AG10803 (cell line): ENCODE measurements at regions not wholly inside any gene's neighbourhood (a gene's known extent, or its start where the extent isn't known, plus 50 kb on each side); places are given as distances from the start of the nearest gene placed in this dataset.

Experiments
- DNase-seq: peaks from one replicate; pipeline ENCODE4 v3.0.0; 2010; ENCODE audit warnings: low read depth
- H3K4me3 ChIP-seq: 2 replicates; pipeline ENCODE4 v1.5.1; 2011; ENCODE audit warnings: mild to moderate bottlenecking, low read length, control low read depth
- CTCF ChIP-seq: conservative IDR thresholded peaks from 2 replicates; pipeline ENCODE4 v1.5.1; 2011; ENCODE audit warnings: mild to moderate bottlenecking, low read length, control low read depth, inconsistent platforms

- DNase-seq: no peak
- TF ChIP-seq CTCF: no peak
- no peak overlapping the region for H3K4me3 ChIP-seq
Observed at GRCh38 chr2:41504532-41504931, 543.3 kb upstream of the PKDCC start.

- TF ChIP-seq CTCF: no peak
- no peak for DNase-seq
- H3K4me3 ChIP-seq: no peak overlapping the region
Observed at GRCh38 chr2:41510108-41510507, 537.7 kb upstream of the PKDCC start.

- no peak for DNase-seq
- H3K4me3 ChIP-seq: no peak overlapping the region
- no peak for TF ChIP-seq CTCF
Observed at GRCh38 chr2:41521211-41521610, 526.6 kb upstream of the PKDCC start.

- no peak overlapping the region for H3K4me3 ChIP-seq
- TF ChIP-seq CTCF: no peak
- DNase-seq: no peak
Observed at GRCh38 chr2:41527525-41528323, 520.1 kb upstream of the PKDCC start.

- no peak overlapping the region for H3K4me3 ChIP-seq
- DNase-seq: no peak
- TF ChIP-seq CTCF: no peak
Observed at GRCh38 chr2:41535575-41535974, 512.2 kb upstream of the PKDCC start.

GRCh38 chr2:41540272-41540998 lies 507.4 kb upstream of the PKDCC start:
- no peak for TF ChIP-seq CTCF
- H3K4me3 ChIP-seq: no peak overlapping the region
- DNase-seq: no peak

- no peak for TF ChIP-seq CTCF
- DNase-seq: no peak
- H3K4me3 ChIP-seq: no peak overlapping the region
Observed at GRCh38 chr2:41543726-41544125, 504.1 kb upstream of the PKDCC start.
